Gastrocnemius medialis (tissue), 4 donors: ENCODE measurements at regions not wholly inside any gene's neighbourhood (a gene's known extent, or its start where the extent isn't known, plus 50 kb on each side); places are given as distances from the start of the nearest gene placed in this dataset.

Source experiments
- ATAC-seq, 2 donors: fragments of 150-250 bp; one replicate each; pipeline ENCODE4 v1.9.1; 2016
- DNase-seq, 2 donors: peaks; one replicate each; pipeline ENCODE4 v3.0.0-alpha.2; 2019
- H3K27ac ChIP-seq, 4 donors: fragments of 200-600 bp; sonication (generic); 1 replicate in 1 of 4; 2 replicates in 3 of 4; pipeline ENCODE4 v1.5.1; 2016 to 2018; ENCODE audit warnings: mild to moderate bottlenecking in 2 of 4, moderate library complexity in 1 of 4
- H3K27me3 ChIP-seq, 3 donors: fragments of 200-600 bp; sonication (generic) in 2 of 3; 1 replicate in 1 of 3; 2 replicates in 2 of 3; pipeline versions ENCODE4 v1.5.1 to v1.6.0; 2016 to 2019; ENCODE audit warnings: mild to moderate bottlenecking in 1 of 3, moderate library complexity in 1 of 3
- H3K36me3 ChIP-seq, 2 donors: fragments of 200-600 bp; sonication (generic) in 1 of 2; one replicate each; pipeline ENCODE4 v1.5.1; 2017 to 2018
- H3K4me1 ChIP-seq, 2 donors: fragments of 200-600 bp; sonication (generic) in 1 of 2; one replicate each; pipeline ENCODE4 v1.5.1; 2016 to 2017; ENCODE audit warnings: mild to moderate bottlenecking in 2 of 2
- H3K4me3 ChIP-seq, 4 donors: fragments of 200-600 bp; sonication (generic) in 3 of 4; 1 replicate in 1 of 4; 2 replicates in 3 of 4; pipeline ENCODE4 v1.5.1; 2016 to 2019; ENCODE audit warnings: mild to moderate bottlenecking in 2 of 4
- H3K9me3 ChIP-seq, 3 donors: fragments of 200-600 bp; sonication (generic) in 2 of 3; 1 replicate in 1 of 3; 2 replicates in 2 of 3; pipeline ENCODE4 v1.5.1; 2016 to 2019
- CTCF ChIP-seq, 5 experiments: fragments of 450-650 bp in 3 of 5; fragments of 200-600 bp in 2 of 5; sonication (generic) in 2 of 5; IDR thresholded peaks in 4 of 5; conservative IDR thresholded peaks in 1 of 5; 1 replicate in 4 of 5; 2 replicates in 1 of 5; pipeline ENCODE4 v1.5.1; 2016 to 2019; ENCODE audit warnings: antibody characterized with exemption in 5 of 5, mild to moderate bottlenecking in 3 of 5, moderate library complexity in 3 of 5
- POLR2A ChIP-seq, 2 donors: fragments of 450-650 bp; IDR thresholded peaks; one replicate each; pipeline ENCODE4 v1.6.1; 2017; ENCODE audit warnings: antibody characterized with exemption in 2 of 2, mild to moderate bottlenecking in 2 of 2, moderate library complexity in 2 of 2
- in situ Hi-C, 4 donors: fragments of 200-750 bp; cut with MboI; loops; one replicate each; pipeline versions ENCODE4 v1.15.0 to v1.8.0; 2017; ENCODE audit warnings: low sequenced_read_pairs in 4 of 4
- intact Hi-C: fragments of 100-400 bp; cut with DNase I; formaldehyde crosslinking; loops from one replicate; pipeline ENCODE4 v1.15.1; 2023; ENCODE audit warnings: low total_unique reads

GRCh38 chr4:62271107-62271506 is 1071.0 kb downstream of the ADGRL3 start:
- in situ Hi-C loops (no loop called here), intact Hi-C loops (no loop called here)
- Histone ChIP-seq H3K36me3 (no peaks in the 10 kb centered on the region), H3K27me3 (no peaks in the 10 kb centered on the region), H3K4me3 (no peak overlapping the region), H3K4me1 (no peaks in the 10 kb centered on the region), H3K27ac (no peak overlapping the region), H3K9me3 (no peaks in the 10 kb centered on the region)
- ATAC-seq (no peak), DNase-seq (no peak)
- TF ChIP-seq CTCF (IDR thresholded peaks at IDR 0.05 in 4 of 5, conservative IDR thresholded peaks at IDR 0.05 in 1 of 5): no peak
- no peak for TF ChIP-seq POLR2A (IDR thresholded peaks at IDR 0.05)

- H3K27me3 ChIP-seq: no peaks in the 10 kb centered on the region
- DNase-seq: no peak
- no peaks in the 10 kb centered on the region for H3K4me1 ChIP-seq
- in situ Hi-C loops: no loop called here
- intact Hi-C loops: no loop called here
- H3K4me3 ChIP-seq: no peak overlapping the region
- TF ChIP-seq CTCF (IDR thresholded peaks at IDR 0.05 in 4 of 5, conservative IDR thresholded peaks at IDR 0.05 in 1 of 5): no peak
- TF ChIP-seq POLR2A (IDR thresholded peaks at IDR 0.05): no peak
- H3K9me3 ChIP-seq: no peaks in the 10 kb centered on the region
- H3K36me3 ChIP-seq: no peaks in the 10 kb centered on the region
- H3K27ac ChIP-seq: no peak overlapping the region
- ATAC-seq: no peak
Measured at GRCh38 chr4:62269918-62270317, 1069.8 kb downstream of the ADGRL3 start.

- in situ Hi-C loops (no loop called here), intact Hi-C loops (no loop called here)
- no peak overlapping the region for H3K27ac ChIP-seq
- DNase-seq (no peak), ATAC-seq (no peak)
- TF ChIP-seq CTCF (IDR thresholded peaks at IDR 0.05 in 4 of 5, conservative IDR thresholded peaks at IDR 0.05 in 1 of 5) (no peak), POLR2A (IDR thresholded peaks at IDR 0.05) (no peak)
- no peaks in the 10 kb centered on the region for H3K36me3 ChIP-seq
- H3K9me3 ChIP-seq: no peaks in the 10 kb centered on the region
- H3K4me1 ChIP-seq: no peaks in the 10 kb centered on the region
- H3K27me3 ChIP-seq: no peaks in the 10 kb centered on the region
- no peak overlapping the region for H3K4me3 ChIP-seq
Measured at GRCh38 chr4:62263454-62263853, 1063.3 kb downstream of the ADGRL3 start.

- intact Hi-C loops (no loop called here), in situ Hi-C loops (no loop called here)
- H3K4me1 ChIP-seq: no peaks in the 10 kb centered on the region
- DNase-seq: no peak
- no peaks in the 10 kb centered on the region for H3K9me3 ChIP-seq
- no peak for ATAC-seq
- no peaks in the 10 kb centered on the region for H3K36me3 ChIP-seq
- H3K27ac ChIP-seq: no peak overlapping the region
- TF ChIP-seq POLR2A (IDR thresholded peaks at IDR 0.05) (no peak), CTCF (IDR thresholded peaks at IDR 0.05 in 4 of 5, conservative IDR thresholded peaks at IDR 0.05 in 1 of 5) (no peak)
- no peak overlapping the region for H3K4me3 ChIP-seq
- H3K27me3 ChIP-seq: no peaks in the 10 kb centered on the region
Measured at GRCh38 chr4:62262676-62263075, 1062.5 kb downstream of the ADGRL3 start.

- Histone ChIP-seq H3K9me3 (no peaks in the 10 kb centered on the region), H3K27ac (no peak overlapping the region), H3K4me3 (no peak overlapping the region), H3K36me3 (no peaks in the 10 kb centered on the region), H3K4me1 (no peaks in the 10 kb centered on the region), H3K27me3 (no peaks in the 10 kb centered on the region)
- no peak for TF ChIP-seq POLR2A (IDR thresholded peaks at IDR 0.05)
- no peak for TF ChIP-seq CTCF (IDR thresholded peaks at IDR 0.05 in 4 of 5, conservative IDR thresholded peaks at IDR 0.05 in 1 of 5)
- DNase-seq (no peak), ATAC-seq (no peak)
- in situ Hi-C loops (no loop called here), intact Hi-C loops (no loop called here)
Measured at GRCh38 chr4:62260254-62260653, 1060.1 kb downstream of the ADGRL3 start.
